HL-60 (cell line): ENCODE measurements at regions not wholly inside any gene's neighbourhood (a gene's known extent, or its start where the extent isn't known, plus 50 kb on each side); places are given as distances from the start of the nearest gene placed in this dataset.
"Not testable (repeated sequence)": the region's sequence is repeated elsewhere in the genome, so short reads cannot be mapped to it uniquely, and the experiment has no call there.

Source experiments
- DNase-seq, 2 experiments: peaks; one replicate each; pipeline ENCODE4 v3.0.0-alpha.2; 2010 to 2020; ENCODE audit warnings: low read depth in 1 of 2, low spot score in 1 of 2
- H3K27ac ChIP-seq: fragments of 250-450 bp; sonication (Bioruptor Pico); replicated peaks from 2 replicates; pipeline ENCODE4 v1.5.1; 2020; ENCODE audit warnings: mild to moderate bottlenecking, moderate library complexity
- H3K27me3 ChIP-seq: fragments of 250-450 bp; sonication (Bioruptor Pico); 2 replicates; pipeline ENCODE4 v1.5.1; 2021; ENCODE audit warnings: mild to moderate bottlenecking, moderate library complexity; ENCODE audit not compliant: insufficient read depth, poor library complexity, severe bottlenecking
- H3K4me3 ChIP-seq: replicated peaks from 2 replicates; pipeline ENCODE4 v1.5.1; 2011; ENCODE audit warnings: mild to moderate bottlenecking, control low read depth, low read length; ENCODE audit not compliant: insufficient read depth
- CTCF ChIP-seq: IDR thresholded peaks from one replicate; pipeline ENCODE4 v1.5.1; 2011; ENCODE audit warnings: low read length, control low read depth, inconsistent platforms; ENCODE audit not compliant: insufficient read depth
- GABPA ChIP-seq: IDR thresholded peaks from 2 replicates; pipeline ENCODE4 v1.6.1; 2012; ENCODE audit warnings: low read depth
- POLR2AphosphoS5 ChIP-seq: IDR thresholded peaks from 2 replicates; pipeline ENCODE4 v1.6.1; 2012; ENCODE audit warnings: low read depth
- SPI1 ChIP-seq: IDR thresholded peaks from 2 replicates; pipeline ENCODE4 v1.6.1; 2012; ENCODE audit warnings: low read depth, mild to moderate bottlenecking, borderline replicate concordance
- TF ChIP-seq, protein P1 (sequence below): IDR thresholded peaks from 2 replicates; pipeline ENCODE4 v1.6.1; 2012; ENCODE audit warnings: low read depth; ENCODE audit not compliant: insufficient replicate concordance

DNA sequence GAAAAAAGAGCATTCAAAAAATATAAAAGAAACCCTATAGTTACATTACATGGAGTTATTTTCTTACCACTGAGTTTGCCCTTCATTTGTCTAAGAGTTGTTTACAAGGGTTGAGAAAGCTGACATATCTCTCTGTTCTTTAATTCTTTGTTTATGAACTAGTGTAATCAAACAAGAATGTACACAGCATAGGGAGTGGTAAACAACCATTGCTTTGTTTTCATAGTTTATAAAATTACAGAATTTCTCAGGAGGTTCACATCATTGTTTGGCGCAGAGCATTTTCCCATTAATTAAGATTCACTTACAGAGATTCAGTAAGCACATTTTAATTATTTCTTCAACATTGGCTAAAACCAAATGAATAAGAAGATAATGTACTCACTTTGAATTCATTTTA lies 87.6 kb downstream of the IFI44 start:
- DNase-seq, result no peak
- TF ChIP-seq, protein P1, sequence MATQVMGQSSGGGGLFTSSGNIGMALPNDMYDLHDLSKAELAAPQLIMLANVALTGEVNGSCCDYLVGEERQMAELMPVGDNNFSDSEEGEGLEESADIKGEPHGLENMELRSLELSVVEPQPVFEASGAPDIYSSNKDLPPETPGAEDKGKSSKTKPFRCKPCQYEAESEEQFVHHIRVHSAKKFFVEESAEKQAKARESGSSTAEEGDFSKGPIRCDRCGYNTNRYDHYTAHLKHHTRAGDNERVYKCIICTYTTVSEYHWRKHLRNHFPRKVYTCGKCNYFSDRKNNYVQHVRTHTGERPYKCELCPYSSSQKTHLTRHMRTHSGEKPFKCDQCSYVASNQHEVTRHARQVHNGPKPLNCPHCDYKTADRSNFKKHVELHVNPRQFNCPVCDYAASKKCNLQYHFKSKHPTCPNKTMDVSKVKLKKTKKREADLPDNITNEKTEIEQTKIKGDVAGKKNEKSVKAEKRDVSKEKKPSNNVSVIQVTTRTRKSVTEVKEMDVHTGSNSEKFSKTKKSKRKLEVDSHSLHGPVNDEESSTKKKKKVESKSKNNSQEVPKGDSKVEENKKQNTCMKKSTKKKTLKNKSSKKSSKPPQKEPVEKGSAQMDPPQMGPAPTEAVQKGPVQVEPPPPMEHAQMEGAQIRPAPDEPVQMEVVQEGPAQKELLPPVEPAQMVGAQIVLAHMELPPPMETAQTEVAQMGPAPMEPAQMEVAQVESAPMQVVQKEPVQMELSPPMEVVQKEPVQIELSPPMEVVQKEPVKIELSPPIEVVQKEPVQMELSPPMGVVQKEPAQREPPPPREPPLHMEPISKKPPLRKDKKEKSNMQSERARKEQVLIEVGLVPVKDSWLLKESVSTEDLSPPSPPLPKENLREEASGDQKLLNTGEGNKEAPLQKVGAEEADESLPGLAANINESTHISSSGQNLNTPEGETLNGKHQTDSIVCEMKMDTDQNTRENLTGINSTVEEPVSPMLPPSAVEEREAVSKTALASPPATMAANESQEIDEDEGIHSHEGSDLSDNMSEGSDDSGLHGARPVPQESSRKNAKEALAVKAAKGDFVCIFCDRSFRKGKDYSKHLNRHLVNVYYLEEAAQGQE, result no peak
- no peak for TF ChIP-seq CTCF
- no peak for TF ChIP-seq GABPA
- TF ChIP-seq POLR2AphosphoS5, result no peak
- TF ChIP-seq SPI1, result no peak
- H3K27ac ChIP-seq, result no peak overlapping the region
- H3K4me3 ChIP-seq, result no peak overlapping the region
- no peaks in the 10 kb centered on the region for H3K27me3 ChIP-seq

DNA sequence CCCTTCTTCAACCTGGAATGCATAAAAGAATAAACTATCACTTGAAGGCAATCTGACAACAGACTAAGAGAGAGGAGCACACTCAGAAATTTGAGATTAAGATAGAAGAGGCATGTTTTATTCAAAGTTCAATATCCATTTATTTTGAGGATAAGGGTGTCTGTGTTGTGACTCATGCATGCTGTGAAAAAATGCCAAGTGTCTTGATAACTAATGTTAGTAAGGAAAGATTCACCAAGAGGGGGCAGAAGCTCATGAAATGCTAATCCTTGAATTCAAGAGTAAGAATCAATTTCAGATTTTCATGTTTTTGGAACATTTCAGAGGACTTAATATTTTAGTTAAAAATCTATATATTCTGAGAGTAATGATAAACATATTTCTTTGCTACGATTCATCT lies 94.0 kb downstream of the IFI44 start:
- no peak for DNase-seq
- Histone ChIP-seq H3K27me3 (no peaks in the 10 kb centered on the region), H3K4me3 (no peak overlapping the region), H3K27ac (no peak overlapping the region)
- TF ChIP-seq POLR2AphosphoS5 (no peak), GABPA (no peak), CTCF (no peak), SPI1 (no peak)
- TF ChIP-seq, protein P1, result no peak

GRCh38 chr1:78745111-78745510 lies 95.5 kb downstream of the IFI44 start:
- TF ChIP-seq, protein P1, result no peak
- TF ChIP-seq CTCF (no peak), SPI1 (no peak), POLR2AphosphoS5 (no peak), GABPA (no peak)
- Histone ChIP-seq H3K4me3 (no peak overlapping the region), H3K27ac (no peak overlapping the region), H3K27me3 (no peaks in the 10 kb centered on the region)
- DNase-seq, result no peak

DNA sequence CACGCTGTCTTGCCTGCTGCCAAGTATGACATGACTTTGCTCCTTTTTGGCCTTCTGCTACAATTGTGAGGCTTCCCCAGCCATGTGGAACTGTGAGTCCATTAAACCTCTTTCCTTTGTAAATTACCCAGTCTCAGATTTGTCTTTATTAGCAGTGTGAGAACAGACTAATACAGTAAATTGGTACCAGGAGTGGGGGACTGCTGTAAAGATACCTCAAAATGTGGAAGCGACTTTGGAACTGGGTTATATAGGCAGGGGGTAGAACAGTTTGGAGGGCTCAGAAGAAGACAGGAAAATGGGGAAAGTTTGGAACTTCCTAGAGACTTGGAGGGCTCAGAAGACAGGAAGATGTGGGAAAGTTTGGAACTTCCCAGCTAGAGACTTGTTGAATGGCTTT lies 104.0 kb downstream of the IFI44 start:
- H3K27me3 ChIP-seq, H3K27ac ChIP-seq, H3K4me3 ChIP-seq, DNase-seq: not testable (repeated sequence)
